GM12873 (cell line): ENCODE measurements at regions not wholly inside any gene's neighbourhood (a gene's known extent, or its start where the extent isn't known, plus 50 kb on each side); places are given as distances from the start of the nearest gene placed in this dataset.

Experiments
- TF ChIP-seq, protein P1 (sequence below): IDR thresholded peaks from 2 replicates; pipeline ENCODE4 v1.5.1; 2012; ENCODE audit warnings: low read depth, mild to moderate bottlenecking, moderate library complexity, low read length, control low read depth; ENCODE audit not compliant: insufficient read depth; ENCODE audit errors: missing control alignments

GRCh38 chr17:63165400-63165799 lies 199.4 kb downstream of the TANC2 start:
- TF ChIP-seq, protein P1, sequence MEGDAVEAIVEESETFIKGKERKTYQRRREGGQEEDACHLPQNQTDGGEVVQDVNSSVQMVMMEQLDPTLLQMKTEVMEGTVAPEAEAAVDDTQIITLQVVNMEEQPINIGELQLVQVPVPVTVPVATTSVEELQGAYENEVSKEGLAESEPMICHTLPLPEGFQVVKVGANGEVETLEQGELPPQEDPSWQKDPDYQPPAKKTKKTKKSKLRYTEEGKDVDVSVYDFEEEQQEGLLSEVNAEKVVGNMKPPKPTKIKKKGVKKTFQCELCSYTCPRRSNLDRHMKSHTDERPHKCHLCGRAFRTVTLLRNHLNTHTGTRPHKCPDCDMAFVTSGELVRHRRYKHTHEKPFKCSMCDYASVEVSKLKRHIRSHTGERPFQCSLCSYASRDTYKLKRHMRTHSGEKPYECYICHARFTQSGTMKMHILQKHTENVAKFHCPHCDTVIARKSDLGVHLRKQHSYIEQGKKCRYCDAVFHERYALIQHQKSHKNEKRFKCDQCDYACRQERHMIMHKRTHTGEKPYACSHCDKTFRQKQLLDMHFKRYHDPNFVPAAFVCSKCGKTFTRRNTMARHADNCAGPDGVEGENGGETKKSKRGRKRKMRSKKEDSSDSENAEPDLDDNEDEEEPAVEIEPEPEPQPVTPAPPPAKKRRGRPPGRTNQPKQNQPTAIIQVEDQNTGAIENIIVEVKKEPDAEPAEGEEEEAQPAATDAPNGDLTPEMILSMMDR: no peak

- TF ChIP-seq, protein P1: no peak
Measured at GRCh38 chr17:63170795-63171194, 204.8 kb downstream of the TANC2 start.

DNA sequence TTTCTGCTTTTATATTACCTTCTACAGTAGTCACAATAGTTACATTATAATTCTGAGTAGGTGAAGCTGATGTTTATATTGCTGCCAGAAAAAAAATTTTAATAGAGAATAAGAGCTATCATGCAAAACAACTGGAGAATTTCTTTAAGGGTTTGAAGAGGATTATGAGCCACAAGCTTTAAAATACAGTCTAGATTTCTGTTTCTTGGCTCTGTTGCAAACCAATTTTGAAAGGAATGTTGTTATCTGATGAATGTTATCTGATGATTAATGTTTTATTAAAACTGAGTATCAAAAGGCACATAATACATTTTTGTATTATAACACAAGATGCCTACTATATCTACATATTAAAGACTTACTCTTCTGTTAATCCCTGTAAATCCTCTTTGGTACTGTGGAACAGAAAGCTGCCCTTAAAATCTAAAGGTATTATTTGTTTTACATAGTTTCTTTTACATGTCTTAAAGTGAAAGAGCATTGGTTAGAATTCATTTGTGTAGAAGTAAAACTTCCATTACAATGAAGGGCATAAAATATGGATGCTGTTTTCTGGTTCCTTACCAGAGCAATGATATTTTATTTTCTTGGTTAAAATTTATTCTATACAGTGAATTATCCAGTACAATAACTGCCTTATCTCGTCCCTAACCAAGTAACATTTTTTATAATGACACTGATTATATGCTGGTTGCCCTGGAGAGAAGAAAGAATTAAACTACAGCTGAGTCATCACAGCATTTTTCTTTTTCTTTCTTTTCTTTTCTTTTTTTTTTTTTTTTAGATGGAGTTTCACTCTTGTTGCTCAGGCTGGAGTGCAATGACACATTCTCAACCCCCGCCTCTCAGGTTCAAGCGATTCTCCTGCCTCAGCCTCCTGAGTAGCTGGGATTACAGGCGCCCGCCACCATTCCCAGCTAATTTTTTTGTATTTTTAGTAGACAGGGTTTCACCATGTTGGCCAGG lies 205.7 kb downstream of the TANC2 start:
- TF ChIP-seq, protein P1: no peak

GRCh38 chr17:63173450-63173849 lies 207.4 kb downstream of the TANC2 start:
- TF ChIP-seq, protein P1: no peak

DNA sequence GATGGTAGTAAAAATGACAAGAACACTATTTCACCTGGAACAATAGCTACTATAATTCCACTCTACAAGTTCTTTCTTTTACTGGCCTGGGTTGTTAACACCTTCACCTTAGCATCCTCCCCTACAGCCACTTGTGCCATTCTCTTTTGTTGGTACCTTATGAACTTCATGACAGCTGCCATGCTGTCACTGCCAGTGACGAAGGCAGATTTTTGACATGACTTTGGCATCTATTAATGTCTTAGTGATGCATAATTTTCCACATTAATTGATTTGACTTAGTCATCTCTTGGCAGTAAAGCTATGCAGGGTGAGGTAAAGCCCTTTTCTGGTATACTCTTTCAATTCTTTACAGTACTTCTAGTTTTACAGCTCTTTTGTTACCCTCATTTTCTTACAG lies 207.9 kb downstream of the TANC2 start:
- TF ChIP-seq, protein P1: no peak

- TF ChIP-seq, protein P1: no peak
Measured at GRCh38 chr17:63178530-63178929, 212.5 kb downstream of the TANC2 start.

- TF ChIP-seq, protein P1: no peak
Measured at GRCh38 chr17:63181856-63182255, 215.8 kb downstream of the TANC2 start.
